Mesodermal cell (in vitro differentiated cells): ENCODE measurements at regions not wholly inside any gene's neighbourhood (a gene's known extent, or its start where the extent isn't known, plus 50 kb on each side); places are given as distances from the start of the nearest gene placed in this dataset.

Experiments used
- H3K27ac ChIP-seq: 2 replicates; pipeline ENCODE4 v1.7.0; 2013; ENCODE audit warnings: mild to moderate bottlenecking, low read depth, low read length, moderate library complexity; ENCODE audit not compliant: severe bottlenecking
- H3K36me3 ChIP-seq: 2 replicates; pipeline ENCODE4 v1.7.1; 2013; ENCODE audit warnings: mild to moderate bottlenecking, low read length, moderate library complexity; ENCODE audit not compliant: control insufficient read depth, insufficient read depth
- H3K4me1 ChIP-seq: one replicate; pipeline ENCODE4 v1.7.1; 2013; ENCODE audit warnings: mild to moderate bottlenecking, low read length; ENCODE audit not compliant: insufficient read depth, control insufficient read depth, poor library complexity, severe bottlenecking
- H3K4me3 ChIP-seq: 2 replicates; pipeline ENCODE4 v1.7.0; 2013; ENCODE audit warnings: low read length, control low read depth, mild to moderate bottlenecking; ENCODE audit not compliant: insufficient read depth, poor library complexity, severe bottlenecking; ENCODE audit errors: extremely low read depth
- H3K9me3 ChIP-seq: 2 replicates; pipeline ENCODE4 v1.7.1; 2013; ENCODE audit warnings: mild to moderate bottlenecking, low read length, moderate library complexity; ENCODE audit not compliant: control insufficient read depth
- WGBS, 2 experiments: methylation state at CpG; one replicate each; pipeline ENCODE4 v1.1.5; 2013; ENCODE audit warnings: missing lambda C conversion rate in 2 of 2; ENCODE audit not compliant: insufficient coverage in 2 of 2; 5-methylcytosine and 5-hydroxymethylcytosine counted together

- Histone ChIP-seq H3K9me3 (peaks cover 1% of the 10 kb centered on the region), H3K27ac (no peak overlapping the region), H3K4me3 (no peak overlapping the region), H3K4me1 (peaks cover 5% of the 10 kb centered on the region), H3K36me3 (no peaks in the 10 kb centered on the region)
- 86 to 100% methylated on average over 1 of the region's 1 CpG for WGBS, 2 experiments
Observed at GRCh38 chr1:108066808-108067207, 101.8 kb upstream of the VAV3 start.

GRCh38 chr1:108064255-108064654, 99.3 kb upstream of the VAV3 start:
- H3K4me3 ChIP-seq = no peak overlapping the region
- H3K27ac ChIP-seq = no peak overlapping the region
- peaks cover 4% of the 10 kb centered on the region for H3K9me3 ChIP-seq
- no CpG with 5 or more reads among the region's 1 CpG for WGBS, 2 experiments
- H3K36me3 ChIP-seq = no peaks in the 10 kb centered on the region
- peaks cover 4% of the 10 kb centered on the region for H3K4me1 ChIP-seq

- peaks cover 4% of the 10 kb centered on the region for H3K4me1 ChIP-seq
- no peaks in the 10 kb centered on the region for H3K36me3 ChIP-seq
- H3K4me3 ChIP-seq = no peak overlapping the region
- no peak overlapping the region for H3K27ac ChIP-seq
- peaks cover 4% of the 10 kb centered on the region for H3K9me3 ChIP-seq
- WGBS, 2 experiments = 83 to 91% methylated on average over 1 of the region's 1 CpG
Observed at GRCh38 chr1:108063703-108064102, 98.7 kb upstream of the VAV3 start.

GRCh38 chr1:108059945-108060344, 95.0 kb upstream of the VAV3 start:
- no CpG with 5 or more reads among the region's 2 CpGs for WGBS, 2 experiments
- Histone ChIP-seq H3K9me3 (peaks cover 4% of the 10 kb centered on the region), H3K4me1 (peaks cover 17% of the 10 kb centered on the region), H3K4me3 (no peak overlapping the region), H3K27ac (no peak overlapping the region), H3K36me3 (no peaks in the 10 kb centered on the region)

GRCh38 chr1:108057541-108057940, 92.6 kb upstream of the VAV3 start:
- 0 to 31% methylated on average over 1 to 2 of the region's 3 CpGs for WGBS, 2 experiments
- peaks cover 4% of the 10 kb centered on the region for H3K9me3 ChIP-seq
- no peak overlapping the region for H3K4me3 ChIP-seq
- no peaks in the 10 kb centered on the region for H3K36me3 ChIP-seq
- peaks cover 34% of the 10 kb centered on the region for H3K4me1 ChIP-seq
- H3K27ac ChIP-seq = peak overlapping the region; percentile 57

- Histone ChIP-seq H3K27ac (no peak overlapping the region), H3K36me3 (no peaks in the 10 kb centered on the region), H3K4me1 (peaks cover 43% of the 10 kb centered on the region), H3K4me3 (no peak overlapping the region), H3K9me3 (no peaks in the 10 kb centered on the region)
- WGBS, 2 experiments = no CpG with 5 or more reads among the region's 1 CpG
Observed at GRCh38 chr1:108056436-108056990, 91.5 kb upstream of the VAV3 start.

GRCh38 chr1:108055387-108055786, 90.4 kb upstream of the VAV3 start:
- H3K4me3 ChIP-seq = no peak overlapping the region
- no peak overlapping the region for H3K27ac ChIP-seq
- H3K4me1 ChIP-seq = peaks cover 54% of the 10 kb centered on the region
- H3K9me3 ChIP-seq = no peaks in the 10 kb centered on the region
- WGBS, 2 experiments = 80% methylated on average over 2 of the region's 2 CpGs; no CpG with 5 or more reads in 1 of the 2 experiments
- no peaks in the 10 kb centered on the region for H3K36me3 ChIP-seq

- 100% methylated on average over 2 of the region's 2 CpGs for WGBS, 2 experiments
- peaks cover 57% of the 10 kb centered on the region for H3K4me1 ChIP-seq
- no peaks in the 10 kb centered on the region for H3K9me3 ChIP-seq
- H3K27ac ChIP-seq = peak overlapping the region; percentile 39
- no peak overlapping the region for H3K4me3 ChIP-seq
- no peaks in the 10 kb centered on the region for H3K36me3 ChIP-seq
Observed at GRCh38 chr1:108054396-108054795, 89.4 kb upstream of the VAV3 start.

- no peak overlapping the region for H3K4me3 ChIP-seq
- 66 to 79% methylated on average over 3 to 4 of the region's 4 CpGs for WGBS, 2 experiments
- peak overlapping the region; percentile 39 for H3K27ac ChIP-seq
- no peaks in the 10 kb centered on the region for H3K36me3 ChIP-seq
- H3K9me3 ChIP-seq = peaks cover 4% of the 10 kb centered on the region
- peaks cover 56% of the 10 kb centered on the region for H3K4me1 ChIP-seq
Observed at GRCh38 chr1:108053270-108054013, 88.5 kb upstream of the VAV3 start.

GRCh38 chr1:108051631-108052377, 86.8 kb upstream of the VAV3 start:
- H3K36me3 ChIP-seq = no peaks in the 10 kb centered on the region
- WGBS, 2 experiments = 47 to 50% methylated on average over 7 of the region's 8 CpGs
- H3K27ac ChIP-seq = peak overlapping the region; percentile 79
- peaks cover 44% of the 10 kb centered on the region for H3K4me1 ChIP-seq
- no peak overlapping the region for H3K4me3 ChIP-seq
- peaks cover 6% of the 10 kb centered on the region for H3K9me3 ChIP-seq
